Parathyroid adenoma (tissue), 2 donors: ENCODE measurements at regions not wholly inside any gene's neighbourhood (a gene's known extent, or its start where the extent isn't known, plus 50 kb on each side); places are given as distances from the start of the nearest gene placed in this dataset.

Experiments used
- H2AFZ ChIP-seq: fragments of 300-600 bp; sonication (generic); one replicate; pipeline ENCODE4 v1.7.0; 2017; ENCODE audit warnings: antibody characterized with exemption, mild to moderate bottlenecking
- H3K27ac ChIP-seq: fragments of 300-600 bp; sonication (generic); one replicate; pipeline ENCODE4 v1.7.0; 2017
- H3K27me3 ChIP-seq: fragments of 300-600 bp; sonication (generic); one replicate; pipeline ENCODE4 v1.7.0; 2017; ENCODE audit warnings: low read length; ENCODE audit not compliant: control insufficient read depth, insufficient read depth
- H3K36me3 ChIP-seq: fragments of 300-600 bp; sonication (generic); one replicate; pipeline ENCODE4 v1.7.0; 2017; ENCODE audit warnings: low read length; ENCODE audit not compliant: control insufficient read depth, insufficient read depth
- H3K4me1 ChIP-seq: fragments of 300-600 bp; sonication (generic); one replicate; pipeline ENCODE4 v1.7.0; 2017; ENCODE audit warnings: control low read depth
- H3K4me2 ChIP-seq: fragments of 300-600 bp; sonication (generic); one replicate; pipeline ENCODE4 v1.7.0; 2017; ENCODE audit warnings: low read length
- H3K4me3 ChIP-seq: fragments of 300-600 bp; sonication (generic); one replicate; pipeline ENCODE4 v1.7.0; 2017; ENCODE audit warnings: low read depth, low read length
- H3K79me2 ChIP-seq: fragments of 300-600 bp; sonication (generic); one replicate; pipeline ENCODE4 v1.7.0; 2017; ENCODE audit warnings: control low read depth
- H3K9ac ChIP-seq: fragments of 300-600 bp; sonication (generic); one replicate; pipeline ENCODE4 v1.7.0; 2017; ENCODE audit warnings: mild to moderate bottlenecking
- H3K9me3 ChIP-seq: fragments of 300-600 bp; sonication (generic); one replicate; pipeline ENCODE4 v1.7.0; 2017; ENCODE audit warnings: low read length; ENCODE audit not compliant: control insufficient read depth
- TF ChIP-seq, protein P1 (sequence below): fragments of 300-600 bp; sonication (generic); IDR thresholded peaks from one replicate; pipeline ENCODE4 v1.7.0; 2017; ENCODE audit warnings: antibody characterized with exemption, mild to moderate bottlenecking
- donor health status: primary hyperparathyroidism.

DNA sequence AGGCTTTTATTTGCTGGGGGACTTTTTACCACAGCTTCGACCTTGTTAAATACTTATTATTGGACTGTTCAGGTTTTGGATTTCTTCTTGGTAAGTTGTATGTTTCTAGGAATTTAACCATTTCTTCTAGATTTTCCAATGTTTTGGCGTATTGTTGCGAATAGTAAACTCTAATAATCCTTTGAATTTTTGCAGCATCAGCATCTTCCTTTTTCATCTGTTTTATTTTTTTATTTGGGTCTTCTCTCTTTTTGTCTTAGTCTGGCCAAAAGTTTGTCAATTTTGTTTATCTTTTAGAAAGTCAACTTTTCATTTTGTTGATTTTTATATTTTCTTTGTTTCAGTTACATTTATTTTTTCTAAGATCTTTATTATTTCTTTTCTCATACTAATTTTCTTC is 1272.0 kb downstream of the HACE1 start:
- Histone ChIP-seq H3K27me3 (no peaks in the 10 kb centered on the region), H3K4me3 (no peak overlapping the region), H2AFZ (no peak overlapping the region), H3K79me2 (no peaks in the 10 kb centered on the region), H3K27ac (no peak overlapping the region), H3K4me1 (no peaks in the 10 kb centered on the region), H3K9ac (no peak overlapping the region), H3K9me3 (no peaks in the 10 kb centered on the region), H3K4me2 (no peak overlapping the region), H3K36me3 (no peaks in the 10 kb centered on the region)
- TF ChIP-seq, protein P1, sequence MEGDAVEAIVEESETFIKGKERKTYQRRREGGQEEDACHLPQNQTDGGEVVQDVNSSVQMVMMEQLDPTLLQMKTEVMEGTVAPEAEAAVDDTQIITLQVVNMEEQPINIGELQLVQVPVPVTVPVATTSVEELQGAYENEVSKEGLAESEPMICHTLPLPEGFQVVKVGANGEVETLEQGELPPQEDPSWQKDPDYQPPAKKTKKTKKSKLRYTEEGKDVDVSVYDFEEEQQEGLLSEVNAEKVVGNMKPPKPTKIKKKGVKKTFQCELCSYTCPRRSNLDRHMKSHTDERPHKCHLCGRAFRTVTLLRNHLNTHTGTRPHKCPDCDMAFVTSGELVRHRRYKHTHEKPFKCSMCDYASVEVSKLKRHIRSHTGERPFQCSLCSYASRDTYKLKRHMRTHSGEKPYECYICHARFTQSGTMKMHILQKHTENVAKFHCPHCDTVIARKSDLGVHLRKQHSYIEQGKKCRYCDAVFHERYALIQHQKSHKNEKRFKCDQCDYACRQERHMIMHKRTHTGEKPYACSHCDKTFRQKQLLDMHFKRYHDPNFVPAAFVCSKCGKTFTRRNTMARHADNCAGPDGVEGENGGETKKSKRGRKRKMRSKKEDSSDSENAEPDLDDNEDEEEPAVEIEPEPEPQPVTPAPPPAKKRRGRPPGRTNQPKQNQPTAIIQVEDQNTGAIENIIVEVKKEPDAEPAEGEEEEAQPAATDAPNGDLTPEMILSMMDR, result no peak

DNA sequence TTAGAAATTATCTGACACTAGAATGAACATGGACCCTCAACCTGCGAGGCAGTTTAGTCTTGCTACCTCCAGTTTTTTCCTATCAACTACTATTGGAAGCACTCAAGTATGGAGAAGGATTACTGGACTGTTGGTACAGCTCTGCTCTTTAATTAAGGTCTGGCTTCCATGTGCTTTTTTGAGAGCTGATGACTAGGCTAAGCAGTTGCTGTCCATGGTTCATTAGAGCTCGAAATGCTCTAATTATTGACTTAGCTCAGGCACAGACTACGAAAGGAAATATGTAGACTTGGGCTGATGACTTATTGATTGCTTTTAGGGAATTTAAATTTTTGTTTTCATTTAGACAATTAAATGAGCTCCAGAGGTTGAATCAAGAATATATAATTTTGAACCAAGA is 1281.6 kb downstream of the HACE1 start:
- Histone ChIP-seq H3K4me3 (no peak overlapping the region), H2AFZ (no peak overlapping the region), H3K9ac (no peak overlapping the region), H3K36me3 (no peaks in the 10 kb centered on the region), H3K4me1 (no peaks in the 10 kb centered on the region), H3K9me3 (no peaks in the 10 kb centered on the region), H3K27ac (no peak overlapping the region), H3K27me3 (no peaks in the 10 kb centered on the region), H3K4me2 (no peak overlapping the region), H3K79me2 (no peaks in the 10 kb centered on the region)
- TF ChIP-seq, protein P1, result no peak

DNA sequence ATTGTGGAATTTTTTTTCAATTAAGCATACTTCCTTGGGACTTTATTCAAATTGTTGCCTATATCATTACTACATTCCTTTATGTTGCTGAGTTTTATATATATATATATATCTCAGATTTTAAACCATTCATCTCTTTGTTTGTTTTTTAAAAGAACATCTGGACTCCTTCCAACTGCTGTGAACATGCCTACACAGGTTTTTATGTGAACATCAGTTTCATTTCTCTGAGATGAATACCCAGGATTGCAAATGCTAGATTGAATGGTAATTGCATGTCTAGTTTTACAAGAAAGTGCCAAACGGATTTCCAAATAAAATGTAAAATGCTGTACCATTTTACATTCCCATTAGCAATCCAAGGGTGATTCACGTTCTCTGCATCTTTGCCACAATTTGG is 1289.3 kb downstream of the HACE1 start:
- Histone ChIP-seq H3K27ac (no peak overlapping the region), H3K36me3 (no peaks in the 10 kb centered on the region), H3K27me3 (no peaks in the 10 kb centered on the region), H3K4me3 (no peak overlapping the region), H3K9me3 (no peaks in the 10 kb centered on the region), H3K9ac (no peak overlapping the region), H3K4me1 (no peaks in the 10 kb centered on the region), H3K79me2 (no peaks in the 10 kb centered on the region), H2AFZ (no peak overlapping the region), H3K4me2 (no peak overlapping the region)
- TF ChIP-seq, protein P1, result no peak

DNA sequence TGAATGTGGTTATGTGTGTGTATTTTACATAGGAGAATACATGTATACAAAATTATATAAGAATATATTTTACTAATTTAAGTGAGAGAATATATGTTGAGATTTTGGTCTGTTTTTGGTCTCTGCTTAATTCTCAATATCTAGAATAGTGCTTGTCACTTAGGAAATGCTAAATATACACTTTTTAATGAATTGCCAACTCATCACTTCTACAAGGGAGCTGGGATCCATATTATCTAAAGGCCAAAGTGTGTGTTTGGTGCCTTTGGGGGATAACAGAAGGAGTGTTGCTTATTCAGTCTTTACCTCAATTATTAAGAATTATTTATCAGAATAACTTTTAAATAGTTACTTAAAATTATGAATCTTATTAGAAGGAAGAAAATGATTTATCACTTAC is 1304.8 kb downstream of the HACE1 start:
- Histone ChIP-seq H3K36me3 (no peaks in the 10 kb centered on the region), H3K27ac (no peak overlapping the region), H3K4me3 (no peak overlapping the region), H3K4me1 (no peaks in the 10 kb centered on the region), H3K27me3 (no peaks in the 10 kb centered on the region), H2AFZ (no peak overlapping the region), H3K4me2 (no peak overlapping the region), H3K9me3 (no peaks in the 10 kb centered on the region), H3K9ac (no peak overlapping the region), H3K79me2 (no peaks in the 10 kb centered on the region)
- TF ChIP-seq, protein P1, result no peak

DNA sequence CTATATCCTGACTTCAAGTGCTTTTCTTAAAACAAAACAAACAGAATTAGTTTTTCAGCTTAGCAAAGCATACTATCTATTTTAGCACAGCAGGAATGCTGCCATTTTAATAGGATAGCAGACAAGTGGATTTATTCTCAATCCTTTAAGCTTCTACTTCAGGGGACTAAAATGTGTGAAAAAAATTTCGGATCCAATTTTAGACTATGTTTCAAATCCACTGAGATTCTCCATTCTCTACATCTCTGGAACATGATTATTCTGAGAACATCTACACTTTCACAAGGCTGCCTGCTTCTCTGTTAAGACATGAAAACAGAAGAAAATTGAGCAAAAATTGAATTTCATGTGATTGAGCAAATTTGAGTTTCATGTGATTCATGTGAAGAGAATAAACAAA is 1321.3 kb downstream of the HACE1 start:
- TF ChIP-seq, protein P1, result no peak
- no peaks in the 10 kb centered on the region for H3K27me3 ChIP-seq
- no peaks in the 10 kb centered on the region for H3K79me2 ChIP-seq
- H2AFZ ChIP-seq, result no peak overlapping the region
- H3K27ac ChIP-seq, result no peak overlapping the region
- no peaks in the 10 kb centered on the region for H3K9me3 ChIP-seq
- no peak overlapping the region for H3K4me2 ChIP-seq
- H3K4me3 ChIP-seq, result no peak overlapping the region
- no peaks in the 10 kb centered on the region for H3K4me1 ChIP-seq
- H3K36me3 ChIP-seq, result no peaks in the 10 kb centered on the region
- no peak overlapping the region for H3K9ac ChIP-seq
